ENCODE measurements at regions not wholly inside any gene's neighbourhood (a gene's known extent, or its start where the extent isn't known, plus 50 kb on each side); places are given as distances from the start of the nearest gene placed in this dataset.

GRCh38 chr18:45222180-45222579 is 393.1 kb upstream of the SLC14A2 start:
- no peak for DNase-seq (ENCODE audit: low read depth in 4 of 4, low spot score in 3 of 4)

- no peak for DNase-seq (ENCODE audit: low read depth in 4 of 4, low spot score in 3 of 4)
Measured at GRCh38 chr18:45227001-45227742, 388.1 kb upstream of the SLC14A2 start.

DNA sequence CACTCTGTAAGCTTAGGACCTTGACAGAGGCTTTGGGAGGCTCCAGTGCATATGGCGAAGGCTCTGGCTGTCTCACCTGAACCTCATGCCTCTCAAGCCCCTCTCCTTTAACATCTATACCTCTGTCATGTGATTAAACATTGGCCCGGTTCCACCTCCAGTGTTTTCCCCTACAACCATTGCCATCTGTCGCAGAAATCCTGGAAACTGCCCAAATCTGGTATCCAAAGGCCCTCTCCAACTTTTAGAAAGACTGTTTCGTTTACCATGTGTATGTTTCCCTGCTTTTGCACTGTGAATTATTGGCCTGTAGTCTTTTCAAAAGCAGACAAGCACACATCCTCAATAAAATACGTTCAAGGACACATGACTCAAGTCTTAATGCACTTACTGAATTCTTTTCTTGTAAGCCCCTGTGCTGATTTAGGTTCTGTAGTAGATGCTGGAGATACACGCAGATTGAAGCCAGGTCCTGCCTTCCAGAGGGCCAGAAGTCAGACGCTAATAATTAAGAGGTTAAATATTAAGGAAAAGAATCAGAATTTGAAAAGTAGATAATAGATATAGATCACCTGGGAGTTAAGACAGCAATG is 386.4 kb upstream of the SLC14A2 start:
- DNase-seq (ENCODE audit: low read depth in 4 of 4, low spot score in 3 of 4) = no peak

- no peak for DNase-seq (ENCODE audit: low read depth in 4 of 4, low spot score in 3 of 4)
Measured at GRCh38 chr18:45231617-45232016, 383.7 kb upstream of the SLC14A2 start.

DNA sequence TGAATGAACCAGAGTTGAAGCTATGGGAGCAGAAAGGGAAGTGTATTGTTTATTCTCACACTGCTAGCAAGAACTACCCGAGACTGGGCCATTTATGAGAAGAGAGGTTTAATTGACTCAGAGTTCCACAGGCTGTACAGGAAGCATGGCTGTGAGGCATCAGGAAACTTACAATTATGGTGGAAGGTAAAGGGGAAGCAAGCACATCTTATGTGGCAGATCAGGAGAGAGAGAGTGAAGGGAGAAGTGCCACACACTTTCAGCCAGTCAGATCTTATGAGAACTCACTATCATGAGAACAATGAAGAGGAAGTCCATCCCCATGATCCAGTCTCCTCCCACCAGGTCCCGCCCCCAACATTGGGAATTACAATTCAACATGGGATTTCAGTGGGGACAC is 383.2 kb upstream of the SLC14A2 start:
- DNase-seq (ENCODE audit: low read depth in 4 of 4, low spot score in 3 of 4) = no peak

DNA sequence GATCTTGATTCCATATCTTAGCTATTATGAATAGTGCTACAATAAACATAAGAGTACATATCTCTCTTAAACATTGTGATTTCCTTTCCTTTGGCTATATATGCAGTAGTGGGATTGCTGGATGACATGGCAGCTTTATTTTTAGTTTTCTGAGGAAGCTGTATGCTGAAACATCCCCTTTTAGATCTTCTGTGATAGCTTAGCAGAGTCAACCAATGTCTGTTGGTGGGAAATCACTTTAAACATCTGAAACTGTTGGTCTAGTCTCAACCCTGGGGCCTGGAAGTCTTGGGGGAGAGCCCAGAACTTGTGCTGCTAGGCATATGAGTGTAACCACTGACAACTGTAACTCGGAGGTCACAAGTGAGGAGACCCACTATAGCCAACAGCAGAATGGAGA is 378.6 kb upstream of the SLC14A2 start:
- no peak for DNase-seq (ENCODE audit: low read depth in 4 of 4, low spot score in 3 of 4)

GRCh38 chr18:45237343-45238098 is 377.8 kb upstream of the SLC14A2 start:
- no peak for DNase-seq (ENCODE audit: low read depth in 4 of 4, low spot score in 3 of 4)

GRCh38 chr18:45241271-45241670 is 374.0 kb upstream of the SLC14A2 start:
- DNase-seq (ENCODE audit: low read depth in 4 of 4, low spot score in 3 of 4) = no peak

GRCh38 chr18:45241982-45242565 is 373.2 kb upstream of the SLC14A2 start:
- no peak for DNase-seq (ENCODE audit: low read depth in 4 of 4, low spot score in 3 of 4)

- DNase-seq (ENCODE audit: low read depth in 4 of 4, low spot score in 3 of 4) = no peak
Measured at GRCh38 chr18:45243340-45244110, 371.8 kb upstream of the SLC14A2 start.

DNA sequence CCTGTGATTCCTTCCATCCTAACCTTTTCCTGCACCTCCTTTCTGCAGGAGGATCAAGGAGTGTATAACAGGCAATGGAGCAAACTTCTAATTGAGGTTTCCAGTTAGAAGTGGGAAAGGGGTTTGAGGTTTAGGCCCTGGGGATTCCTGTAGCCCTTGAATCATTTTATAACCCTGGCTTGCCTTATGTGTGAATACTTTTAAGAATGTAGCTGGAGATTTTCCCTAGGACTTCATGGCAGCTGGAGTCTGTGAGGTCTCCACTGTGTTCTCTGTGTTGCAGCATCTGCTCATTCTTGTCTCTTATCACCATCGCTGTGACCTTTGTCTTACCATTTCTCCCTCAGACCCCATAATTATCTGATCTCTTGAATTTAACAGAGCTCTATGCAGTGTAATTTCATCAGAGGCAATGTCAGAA is 370.2 kb upstream of the SLC14A2 start:
- no peak for DNase-seq (ENCODE audit: low read depth in 4 of 4, low spot score in 3 of 4)

DNA sequence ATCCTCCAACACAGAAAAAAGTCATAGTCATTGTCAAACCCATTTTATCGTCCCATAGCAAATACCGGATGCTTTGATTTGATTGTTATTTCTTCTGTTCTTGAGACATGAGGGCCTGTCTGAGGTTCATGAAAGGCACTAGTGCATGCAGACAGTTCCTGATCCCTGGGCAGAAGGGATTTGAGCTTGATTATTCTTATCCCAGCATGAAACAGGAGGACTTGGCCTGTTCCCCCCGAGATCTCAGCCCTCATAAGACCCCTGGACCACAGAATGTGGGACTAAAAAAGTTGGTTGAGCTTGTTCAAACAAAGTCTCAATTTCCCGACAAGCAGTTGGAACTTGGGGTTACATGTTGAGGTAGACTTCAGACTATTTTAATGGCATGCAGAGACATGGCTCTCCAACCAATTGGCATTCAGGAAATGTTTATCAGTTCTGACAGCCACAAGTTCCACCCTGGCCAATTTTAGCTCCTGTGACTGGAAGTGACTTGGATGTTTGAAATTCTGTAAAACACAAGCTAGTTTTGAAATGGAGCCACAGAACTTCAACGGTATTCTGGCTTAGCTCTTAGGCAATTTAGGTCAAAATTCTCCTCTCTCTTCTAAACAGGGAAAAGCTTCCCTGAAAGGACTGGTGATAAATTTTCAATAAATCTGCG is 366.9 kb upstream of the SLC14A2 start:
- no peak for DNase-seq (ENCODE audit: low read depth in 4 of 4, low spot score in 3 of 4)

- DNase-seq (ENCODE audit: low read depth in 4 of 4, low spot score in 3 of 4) = no peak
Measured at GRCh38 chr18:45249246-45249661, 366.0 kb upstream of the SLC14A2 start.

- no peak for DNase-seq (ENCODE audit: low read depth in 4 of 4, low spot score in 3 of 4)
Measured at GRCh38 chr18:45250479-45250878, 364.8 kb upstream of the SLC14A2 start.

GRCh38 chr18:45251236-45251635 is 364.0 kb upstream of the SLC14A2 start:
- no peak for DNase-seq (ENCODE audit: low read depth in 4 of 4, low spot score in 3 of 4)

GRCh38 chr18:45252474-45252873 is 362.8 kb upstream of the SLC14A2 start:
- DNase-seq (ENCODE audit: low read depth in 4 of 4, low spot score in 3 of 4) = no peak

GRCh38 chr18:45253056-45253565 is 362.2 kb upstream of the SLC14A2 start:
- no peak for DNase-seq (ENCODE audit: low read depth in 4 of 4, low spot score in 3 of 4)

DNA sequence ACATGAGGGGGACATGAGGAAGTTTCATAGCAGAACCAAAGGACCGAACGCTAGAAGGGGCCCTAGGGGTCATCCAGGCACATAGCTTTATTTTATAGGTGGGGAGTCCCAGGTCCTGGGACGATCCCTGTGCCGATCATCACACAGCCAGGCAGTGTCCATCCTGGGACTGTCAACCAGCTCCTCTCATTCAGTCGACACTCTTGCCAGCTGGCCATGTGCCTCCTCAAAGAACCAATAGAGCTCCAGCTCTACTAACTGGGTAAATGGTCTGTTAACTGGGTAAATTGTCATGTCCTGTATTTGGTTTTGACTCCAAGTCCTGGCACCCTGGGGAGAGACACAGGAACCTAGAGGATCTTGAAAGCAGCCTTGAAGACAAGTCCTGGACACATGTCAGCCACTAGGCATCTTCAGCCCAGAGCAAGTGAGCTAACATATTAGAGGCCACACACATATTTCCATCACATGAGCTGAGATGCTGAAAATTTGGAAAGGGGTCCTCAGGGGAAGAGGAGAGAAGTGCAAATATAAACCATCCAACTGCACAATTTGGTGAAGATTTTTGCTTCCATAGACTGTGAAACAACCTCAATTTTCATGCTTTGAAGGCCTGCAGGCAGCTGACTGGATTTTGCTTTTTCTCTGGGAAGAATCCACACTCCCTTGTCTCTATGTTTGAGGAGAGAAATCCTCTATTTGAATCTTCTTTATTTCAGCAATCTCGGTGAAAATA is 361.1 kb upstream of the SLC14A2 start:
- DNase-seq (ENCODE audit: low read depth in 4 of 4, low spot score in 3 of 4) = no peak

DNA sequence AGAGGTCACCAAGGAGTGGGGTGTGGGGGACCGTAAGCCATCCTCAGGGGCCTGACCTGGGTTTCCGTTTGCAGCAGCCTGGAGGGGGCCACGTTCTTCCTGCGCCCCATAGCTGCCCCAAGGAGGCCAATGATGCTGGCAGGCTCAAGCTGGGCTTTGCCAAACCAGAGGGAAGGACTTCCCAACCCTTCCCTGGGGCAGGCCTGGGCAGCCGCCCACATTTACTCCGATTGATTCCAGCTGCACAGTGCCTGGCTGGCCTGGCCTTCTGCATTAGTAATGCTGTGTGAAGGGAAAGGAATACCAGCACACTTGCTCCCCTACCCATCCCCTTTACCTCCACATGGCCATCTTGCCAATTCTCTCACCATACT is 360.6 kb upstream of the SLC14A2 start:
- no peak for DNase-seq (ENCODE audit: low read depth in 4 of 4, low spot score in 3 of 4)

All from right renal pelvis (tissue), 4 donors.